ENCODE measurements at regions not wholly inside any gene's neighbourhood (a gene's known extent, or its start where the extent isn't known, plus 50 kb on each side); places are given as distances from the start of the nearest gene placed in this dataset.
"Not testable (repeated sequence)": the region's sequence is repeated elsewhere in the genome, so short reads cannot be mapped to it uniquely, and the experiment has no call there.

DNA sequence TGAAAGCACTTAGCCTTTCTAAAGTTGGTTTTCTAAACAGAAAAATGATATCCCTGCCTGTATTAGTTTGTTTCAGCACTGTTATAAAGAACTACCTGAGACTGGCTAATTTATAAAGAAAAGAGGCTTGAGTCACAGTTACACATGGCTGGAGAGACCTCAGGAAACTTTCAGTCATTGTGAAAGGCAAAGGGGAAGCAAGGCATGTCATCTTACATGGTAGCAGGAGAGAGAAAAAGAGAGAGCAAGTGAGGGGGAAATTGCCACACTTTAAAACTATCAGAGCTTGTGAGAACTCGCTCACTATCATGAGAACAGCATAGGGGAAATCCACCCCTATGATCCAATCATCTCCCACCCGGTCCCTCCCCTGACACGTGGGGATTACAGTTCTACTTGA lies 64.9 kb downstream of the FAM170A start:
- Histone ChIP-seq H3K4me3 (ENCODE audit: extremely low read depth, insufficient read depth, low read length, poor library complexity, severe bottlenecking) (no peak overlapping the region), H3K27ac (ENCODE audit: low read depth, low read length, severe bottlenecking) (no peak overlapping the region), H3K36me3 (ENCODE audit: control insufficient read depth, insufficient read depth, low read length) (no peaks in the 10 kb centered on the region), H3K4me1 (ENCODE audit: control insufficient read depth, insufficient read depth, low read length, poor library complexity, severe bottlenecking) (no peaks in the 10 kb centered on the region), H3K9me3 (ENCODE audit: control insufficient read depth, low read length) (peaks cover 9% of the 10 kb centered on the region)
- WGBS, 2 experiments (ENCODE audit: insufficient coverage in 2 of 2), result 100% methylated on average over 1 of the region's 3 CpGs; no CpG with 5 or more reads in 1 of the 2 experiments

- Histone ChIP-seq H3K27ac (ENCODE audit: low read depth, low read length, severe bottlenecking) (no peak overlapping the region), H3K36me3 (ENCODE audit: control insufficient read depth, insufficient read depth, low read length) (no peaks in the 10 kb centered on the region), H3K4me3 (ENCODE audit: extremely low read depth, insufficient read depth, low read length, poor library complexity, severe bottlenecking) (no peak overlapping the region), H3K9me3 (ENCODE audit: control insufficient read depth, low read length) (no peaks in the 10 kb centered on the region), H3K4me1 (ENCODE audit: control insufficient read depth, insufficient read depth, low read length, poor library complexity, severe bottlenecking) (no peaks in the 10 kb centered on the region)
- WGBS, 2 experiments (ENCODE audit: insufficient coverage in 2 of 2), result 84 to 91% methylated on average over 7 to 8 of the region's 9 CpGs
Observed at GRCh38 chr5:119706049-119706448, 76.7 kb downstream of the FAM170A start.

DNA sequence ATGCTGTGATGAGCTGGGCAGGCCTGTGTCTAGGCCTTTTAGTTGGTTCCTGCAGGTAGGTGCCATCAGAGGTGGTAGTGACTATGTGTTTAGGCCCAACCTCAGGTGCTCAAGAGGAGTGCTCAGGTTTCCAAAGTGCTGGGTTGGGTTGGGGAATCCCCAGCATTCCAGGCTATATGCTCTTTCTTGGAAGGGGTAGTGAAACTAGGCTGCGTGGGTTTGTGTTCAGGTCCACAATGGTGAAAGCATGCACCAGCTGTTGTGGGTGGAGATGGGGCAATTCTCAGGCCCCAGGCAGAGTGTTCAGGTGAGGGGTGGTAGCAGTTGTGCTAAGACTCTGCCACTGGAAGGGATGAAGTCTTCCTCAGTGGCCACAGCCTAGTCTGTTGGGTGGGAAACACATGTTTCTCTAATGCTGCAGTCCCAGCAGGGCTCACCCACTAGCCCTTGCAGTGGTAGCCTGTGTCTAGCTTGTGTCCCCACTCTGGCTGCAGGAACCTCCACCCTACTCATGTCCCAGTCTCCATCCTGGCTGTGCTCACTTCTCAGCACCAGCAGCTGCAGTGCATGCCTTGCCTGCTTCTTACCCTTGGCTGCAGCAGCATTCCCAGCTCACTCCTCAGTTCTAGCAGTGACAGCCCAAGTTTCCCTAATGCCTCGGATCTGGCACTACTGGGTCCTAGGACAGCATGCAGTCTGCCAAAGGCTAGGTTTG lies 78.9 kb downstream of the FAM170A start:
- H3K27ac ChIP-seq (ENCODE audit: low read depth, low read length, severe bottlenecking), result no peak overlapping the region
- H3K36me3 ChIP-seq (ENCODE audit: control insufficient read depth, insufficient read depth, low read length), result no peaks in the 10 kb centered on the region
- H3K4me1 ChIP-seq (ENCODE audit: control insufficient read depth, insufficient read depth, low read length, poor library complexity, severe bottlenecking), result no peaks in the 10 kb centered on the region
- 100% methylated on average over 1 of the region's 2 CpGs for WGBS, 2 experiments (ENCODE audit: insufficient coverage in 2 of 2)
- H3K9me3 ChIP-seq (ENCODE audit: control insufficient read depth, low read length), result no peaks in the 10 kb centered on the region
- no peak overlapping the region for H3K4me3 ChIP-seq (ENCODE audit: extremely low read depth, insufficient read depth, low read length, poor library complexity, severe bottlenecking)

- Histone ChIP-seq H3K36me3 (ENCODE audit: control insufficient read depth, insufficient read depth, low read length) (no peaks in the 10 kb centered on the region), H3K27ac (ENCODE audit: low read depth, low read length, severe bottlenecking) (no peak overlapping the region), H3K9me3 (ENCODE audit: control insufficient read depth, low read length) (peaks cover 5% of the 10 kb centered on the region), H3K4me1 (ENCODE audit: control insufficient read depth, insufficient read depth, low read length, poor library complexity, severe bottlenecking) (no peaks in the 10 kb centered on the region), H3K4me3 (ENCODE audit: extremely low read depth, insufficient read depth, low read length, poor library complexity, severe bottlenecking) (no peak overlapping the region)
- WGBS, 2 experiments (ENCODE audit: insufficient coverage in 2 of 2), result 75% methylated on average over 1 of the region's 2 CpGs; no CpG with 5 or more reads in 1 of the 2 experiments
Observed at GRCh38 chr5:119721775-119722174, 92.4 kb downstream of the FAM170A start.

DNA sequence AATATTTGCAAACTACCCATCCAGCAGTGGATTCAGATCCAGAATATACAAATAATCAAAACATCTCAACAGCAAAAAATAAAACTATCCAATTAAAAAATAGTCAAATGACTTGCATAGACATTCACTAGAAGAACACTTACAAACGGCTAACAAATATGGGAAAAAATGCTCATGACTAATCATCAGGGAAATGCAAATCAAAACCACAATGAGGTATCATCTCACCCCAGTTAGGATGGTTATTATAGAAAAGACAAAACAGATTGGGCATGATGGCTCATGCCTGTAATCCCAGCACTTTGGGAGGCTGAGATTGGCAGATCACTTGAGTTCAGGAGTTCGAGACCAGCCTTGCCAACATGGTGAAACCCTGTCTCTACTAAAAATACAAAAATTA lies 95.9 kb downstream of the FAM170A start:
- H3K36me3 ChIP-seq (ENCODE audit: control insufficient read depth, insufficient read depth, low read length); H3K27ac ChIP-seq (ENCODE audit: low read depth, low read length, severe bottlenecking); H3K9me3 ChIP-seq (ENCODE audit: control insufficient read depth, low read length); H3K4me1 ChIP-seq (ENCODE audit: control insufficient read depth, insufficient read depth, low read length, poor library complexity, severe bottlenecking); H3K4me3 ChIP-seq (ENCODE audit: extremely low read depth, insufficient read depth, low read length, poor library complexity, severe bottlenecking): not testable (repeated sequence)
- 80 to 100% methylated on average over 1 to 2 of the region's 2 CpGs for WGBS, 2 experiments (ENCODE audit: insufficient coverage in 2 of 2)

DNA sequence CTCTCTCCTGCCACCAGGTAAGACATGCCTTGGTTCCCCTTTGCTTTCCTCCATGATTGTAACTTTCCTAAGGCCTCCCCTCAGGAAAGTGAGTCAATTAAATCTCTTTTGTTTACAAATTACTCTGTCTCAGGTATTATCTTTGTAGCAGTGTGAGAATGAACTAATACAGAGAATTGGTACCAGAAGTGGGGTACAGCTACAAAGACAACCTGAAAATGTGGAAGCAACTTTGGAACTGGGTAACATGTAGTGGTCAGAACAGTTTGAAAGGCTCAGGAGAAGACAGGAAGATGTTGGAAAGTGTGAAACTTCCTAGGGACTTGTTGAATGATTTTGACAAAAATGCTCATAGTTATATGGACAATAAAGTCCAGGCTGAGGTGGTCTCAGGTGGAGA lies 97.2 kb downstream of the FAM170A start:
- Histone ChIP-seq H3K9me3 (ENCODE audit: control insufficient read depth, low read length) (peaks cover 6% of the 10 kb centered on the region), H3K4me3 (ENCODE audit: extremely low read depth, insufficient read depth, low read length, poor library complexity, severe bottlenecking) (no peak overlapping the region), H3K36me3 (ENCODE audit: control insufficient read depth, insufficient read depth, low read length) (no peaks in the 10 kb centered on the region), H3K27ac (ENCODE audit: low read depth, low read length, severe bottlenecking) (no peak overlapping the region), H3K4me1 (ENCODE audit: control insufficient read depth, insufficient read depth, low read length, poor library complexity, severe bottlenecking) (no peaks in the 10 kb centered on the region)

- Histone ChIP-seq H3K4me3 (ENCODE audit: extremely low read depth, insufficient read depth, low read length, poor library complexity, severe bottlenecking) (no peak overlapping the region), H3K9me3 (ENCODE audit: control insufficient read depth, low read length) (no peaks in the 10 kb centered on the region), H3K4me1 (ENCODE audit: control insufficient read depth, insufficient read depth, low read length, poor library complexity, severe bottlenecking) (no peaks in the 10 kb centered on the region), H3K36me3 (ENCODE audit: control insufficient read depth, insufficient read depth, low read length) (no peaks in the 10 kb centered on the region), H3K27ac (ENCODE audit: low read depth, low read length, severe bottlenecking) (no peak overlapping the region)
- WGBS, 2 experiments (ENCODE audit: insufficient coverage in 2 of 2), result 90 to 100% methylated on average over 2 of the region's 2 CpGs
Observed at GRCh38 chr5:119740225-119740624, 110.9 kb downstream of the FAM170A start.

DNA sequence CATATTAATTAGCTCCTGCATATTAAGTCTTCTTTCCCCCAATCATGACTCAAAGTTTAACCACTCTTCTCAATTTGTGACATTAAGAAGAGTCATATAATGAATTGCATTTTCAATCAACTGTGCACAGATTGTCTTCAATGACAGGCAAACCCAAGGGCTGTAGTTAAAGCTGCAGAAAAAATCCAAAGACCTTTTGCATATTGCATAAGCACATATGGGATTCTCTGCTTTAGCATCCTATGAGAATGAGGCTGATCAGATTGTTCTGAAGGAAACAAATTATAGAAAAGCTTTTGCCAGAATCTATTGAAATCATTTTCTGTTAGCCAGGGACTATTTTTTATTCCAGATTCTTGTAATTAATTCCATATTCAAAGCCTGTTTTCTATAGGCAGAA lies 112.3 kb downstream of the FAM170A start:
- H3K9me3 ChIP-seq (ENCODE audit: control insufficient read depth, low read length), result no peaks in the 10 kb centered on the region
- H3K4me3 ChIP-seq (ENCODE audit: extremely low read depth, insufficient read depth, low read length, poor library complexity, severe bottlenecking), result no peak overlapping the region
- H3K4me1 ChIP-seq (ENCODE audit: control insufficient read depth, insufficient read depth, low read length, poor library complexity, severe bottlenecking), result no peaks in the 10 kb centered on the region
- no peaks in the 10 kb centered on the region for H3K36me3 ChIP-seq (ENCODE audit: control insufficient read depth, insufficient read depth, low read length)
- no peak overlapping the region for H3K27ac ChIP-seq (ENCODE audit: low read depth, low read length, severe bottlenecking)

GRCh38 chr5:119742311-119742710 lies 113.0 kb downstream of the FAM170A start:
- Histone ChIP-seq H3K4me3 (ENCODE audit: extremely low read depth, insufficient read depth, low read length, poor library complexity, severe bottlenecking) (no peak overlapping the region), H3K4me1 (ENCODE audit: control insufficient read depth, insufficient read depth, low read length, poor library complexity, severe bottlenecking) (no peaks in the 10 kb centered on the region), H3K9me3 (ENCODE audit: control insufficient read depth, low read length) (no peaks in the 10 kb centered on the region), H3K36me3 (ENCODE audit: control insufficient read depth, insufficient read depth, low read length) (no peaks in the 10 kb centered on the region), H3K27ac (ENCODE audit: low read depth, low read length, severe bottlenecking) (no peak overlapping the region)
- WGBS, 2 experiments (ENCODE audit: insufficient coverage in 2 of 2), result 75 to 100% methylated on average over 1 to 3 of the region's 4 CpGs

GRCh38 chr5:119743927-119744326 lies 114.6 kb downstream of the FAM170A start:
- H3K4me1 ChIP-seq (ENCODE audit: control insufficient read depth, insufficient read depth, low read length, poor library complexity, severe bottlenecking), result no peaks in the 10 kb centered on the region
- no peaks in the 10 kb centered on the region for H3K9me3 ChIP-seq (ENCODE audit: control insufficient read depth, low read length)
- no CpG with 5 or more reads among the region's 1 CpG for WGBS, 2 experiments (ENCODE audit: insufficient coverage in 2 of 2)
- no peaks in the 10 kb centered on the region for H3K36me3 ChIP-seq (ENCODE audit: control insufficient read depth, insufficient read depth, low read length)
- H3K4me3 ChIP-seq (ENCODE audit: extremely low read depth, insufficient read depth, low read length, poor library complexity, severe bottlenecking), result no peak overlapping the region
- H3K27ac ChIP-seq (ENCODE audit: low read depth, low read length, severe bottlenecking), result no peak overlapping the region

- Histone ChIP-seq H3K9me3 (ENCODE audit: control insufficient read depth, low read length) (no peaks in the 10 kb centered on the region), H3K4me3 (ENCODE audit: extremely low read depth, insufficient read depth, low read length, poor library complexity, severe bottlenecking) (no peak overlapping the region), H3K27ac (ENCODE audit: low read depth, low read length, severe bottlenecking) (no peak overlapping the region), H3K4me1 (ENCODE audit: control insufficient read depth, insufficient read depth, low read length, poor library complexity, severe bottlenecking) (no peaks in the 10 kb centered on the region), H3K36me3 (ENCODE audit: control insufficient read depth, insufficient read depth, low read length) (no peaks in the 10 kb centered on the region)
- 100% methylated on average over 1 of the region's 1 CpG for WGBS, 2 experiments (ENCODE audit: insufficient coverage in 2 of 2)
Observed at GRCh38 chr5:119745976-119746375, 116.6 kb downstream of the FAM170A start.

Data from mesodermal cell (in vitro differentiated cells).